Astrocyte of the cerebellum (primary cell): ENCODE measurements at regions not wholly inside any gene's neighbourhood (a gene's known extent, or its start where the extent isn't known, plus 50 kb on each side); places are given as distances from the start of the nearest gene placed in this dataset.
"Not testable (repeated sequence)": the region's sequence is repeated elsewhere in the genome, so short reads cannot be mapped to it uniquely, and the experiment has no call there.

Experiments
- DNase-seq: peaks from one replicate; pipeline ENCODE4 v3.0.0-alpha.2; 2011; ENCODE audit warnings: low read depth
- H3K4me3 ChIP-seq: 2 replicates; pipeline ENCODE4 v1.5.1; 2011; ENCODE audit warnings: mild to moderate bottlenecking, low read depth, low read length, moderate library complexity
- CTCF ChIP-seq: IDR thresholded peaks from 2 replicates; pipeline ENCODE4 v1.5.1; 2012; ENCODE audit warnings: low read length, low read depth, moderate library complexity, mild to moderate bottlenecking; ENCODE audit errors: missing control alignments
- in situ Hi-C: cut with HindIII; loops from 2 replicates; pipeline ENCODE4 v1.10.0; 2017; ENCODE audit warnings: low sequenced_read_pairs

GRCh38 chr1:121097127-121097866 is 86.8 kb downstream of the FAM72B start:
- TF ChIP-seq CTCF, result peak; percentile 51
- peak overlapping the region; percentile 32 for H3K4me3 ChIP-seq
- DNase-seq, in situ Hi-C loops: not testable (repeated sequence)

GRCh38 chr1:121097867-121098215 is 86.3 kb downstream of the FAM72B start:
- in situ Hi-C loops, DNase-seq: not testable (repeated sequence)
- H3K4me3 ChIP-seq, result peak overlapping the region; percentile 32

- in situ Hi-C loops, H3K4me3 ChIP-seq, DNase-seq: not testable (repeated sequence)
These were observed 75.1 kb downstream of the FAM72B start for GRCh38 chr1:121109025-121109424.

GRCh38 chr1:121116522-121117297 is 67.4 kb downstream of the FAM72B start:
- peak overlapping the region; percentile 37 for H3K4me3 ChIP-seq
- DNase-seq, in situ Hi-C loops: not testable (repeated sequence)

GRCh38 chr1:121117298-121117611 is 66.9 kb downstream of the FAM72B start:
- in situ Hi-C loops, DNase-seq: not testable (repeated sequence)
- H3K4me3 ChIP-seq, result peak overlapping the region; percentile 37

- in situ Hi-C loops, DNase-seq: not testable (repeated sequence)
- peak overlapping the region; percentile 36 for H3K4me3 ChIP-seq
These were observed 66.3 kb downstream of the FAM72B start for GRCh38 chr1:121117622-121118479.
